NCI-H510A (cell line): ENCODE measurements at regions not wholly inside any gene's neighbourhood (a gene's known extent, or its start where the extent isn't known, plus 50 kb on each side); places are given as distances from the start of the nearest gene placed in this dataset.

ENCODE experiments used
- DNase-seq: peaks from one replicate; lab custom pipeline; 2025; lab: John Stamatoyannopoulos, UW

- peak; percentile 70 for DNase-seq
These were observed 136.5 kb upstream of the ABCA1 start for GRCh38 chr9:105064248-105065097.

GRCh38 chr9:105065098-105066088, 137.4 kb upstream of the ABCA1 start:
- DNase-seq = no peak

DNA sequence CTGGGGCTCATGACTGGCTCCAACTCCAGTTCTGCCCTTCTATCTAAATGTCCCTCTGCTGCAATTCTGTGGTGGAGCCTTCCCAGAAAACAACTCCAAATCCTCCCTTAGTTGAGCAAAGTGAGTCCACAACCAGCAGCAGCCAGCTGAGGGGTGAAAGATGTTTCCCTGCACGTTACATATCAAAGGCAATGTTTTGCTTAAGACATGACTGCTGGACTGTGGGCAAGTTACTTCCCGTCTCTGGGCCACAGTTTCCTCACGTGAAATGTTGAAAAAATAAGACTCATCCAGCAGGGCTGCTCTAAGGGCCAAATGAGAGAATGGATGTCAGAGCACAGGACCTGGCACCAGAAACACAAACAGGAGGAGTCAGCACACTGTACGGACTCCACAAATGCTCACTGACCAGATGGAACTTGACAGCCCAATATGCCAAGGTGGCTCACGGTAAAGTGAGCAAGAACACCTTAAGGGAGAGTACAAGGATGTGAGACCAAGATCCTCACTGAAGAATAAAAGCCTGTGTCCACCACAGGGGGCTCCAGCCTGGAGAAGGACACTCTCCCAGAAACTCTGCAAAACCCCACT, 138.4 kb upstream of the ABCA1 start:
- DNase-seq = no peak

DNA sequence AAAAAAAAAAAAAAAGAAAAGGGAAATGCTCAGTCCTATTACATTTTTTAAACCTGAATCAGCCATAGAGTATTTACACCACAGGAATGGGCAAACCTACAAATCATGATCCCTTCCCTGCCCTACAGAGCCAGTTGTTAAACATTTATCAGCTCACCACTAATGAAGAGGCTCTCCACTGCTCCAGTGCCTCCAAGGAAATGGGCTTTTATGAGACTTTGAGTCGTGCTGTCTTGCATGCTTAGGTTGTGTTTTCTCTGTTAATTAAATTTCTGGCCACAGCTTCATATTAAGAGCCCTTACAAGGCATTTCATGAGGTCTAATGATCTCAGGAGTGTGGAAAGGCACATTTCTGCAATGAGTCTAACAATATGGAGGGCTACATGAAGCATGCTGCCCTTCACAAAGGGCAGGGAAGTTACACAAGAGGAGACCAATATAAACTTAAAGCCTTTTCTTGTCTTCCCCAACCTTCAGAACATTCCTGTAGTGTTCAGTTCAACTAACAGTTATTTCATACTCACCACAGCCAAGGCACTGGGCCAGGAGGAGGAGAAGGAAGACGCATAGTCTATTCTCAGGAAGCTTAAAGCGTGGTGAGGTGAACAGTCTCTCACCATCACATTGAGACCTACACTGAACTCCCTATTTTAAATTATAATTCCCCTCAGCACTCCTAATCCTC, 140.1 kb upstream of the ABCA1 start:
- no peak for DNase-seq

GRCh38 chr9:105069285-105069684, 141.3 kb upstream of the ABCA1 start:
- no peak for DNase-seq

DNA sequence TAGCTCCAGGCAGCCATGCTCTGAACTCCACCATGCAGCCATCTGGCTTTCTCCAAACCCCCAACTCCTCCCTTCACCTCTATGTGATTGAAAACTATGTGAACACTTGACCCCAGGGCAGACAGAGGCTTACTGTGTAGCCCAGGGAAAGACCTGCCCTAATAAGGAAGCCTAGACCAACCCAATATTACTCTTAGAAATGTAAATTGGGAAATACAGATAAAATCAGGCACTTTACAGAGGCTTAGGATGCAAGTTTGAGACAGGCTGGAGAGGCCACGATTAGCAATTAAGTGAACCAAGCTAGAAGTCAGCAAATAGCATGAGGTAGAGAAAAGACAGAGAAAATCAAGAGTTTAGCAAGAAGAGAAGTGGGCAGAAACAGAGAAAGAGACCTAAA, 141.7 kb upstream of the ABCA1 start:
- DNase-seq = no peak

DNA sequence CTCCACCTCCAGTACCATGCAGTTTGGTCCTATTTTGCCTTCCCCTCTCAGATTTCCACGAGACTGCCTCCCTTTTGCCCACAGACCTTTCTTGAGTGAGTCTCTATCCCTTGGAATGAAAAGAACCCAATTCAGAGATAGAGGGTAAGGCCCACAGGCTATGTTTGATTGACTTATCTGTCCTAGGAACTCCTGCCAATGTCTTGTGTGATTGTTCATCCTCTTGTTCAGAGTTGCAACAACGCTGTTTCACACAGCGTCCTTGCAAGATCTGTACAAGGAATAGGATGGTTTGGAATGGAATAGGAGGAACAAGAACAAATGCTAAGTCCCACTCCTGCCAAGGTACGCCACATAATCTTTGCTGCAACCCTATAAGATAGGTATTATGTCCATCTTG, 142.2 kb upstream of the ABCA1 start:
- DNase-seq = no peak

- no peak for DNase-seq
These were observed 144.5 kb upstream of the ABCA1 start for GRCh38 chr9:105072476-105072875.

- no peak for DNase-seq
These were observed 145.2 kb upstream of the ABCA1 start for GRCh38 chr9:105073147-105073546.

GRCh38 chr9:105074491-105074890, 146.5 kb upstream of the ABCA1 start:
- DNase-seq = no peak

DNA sequence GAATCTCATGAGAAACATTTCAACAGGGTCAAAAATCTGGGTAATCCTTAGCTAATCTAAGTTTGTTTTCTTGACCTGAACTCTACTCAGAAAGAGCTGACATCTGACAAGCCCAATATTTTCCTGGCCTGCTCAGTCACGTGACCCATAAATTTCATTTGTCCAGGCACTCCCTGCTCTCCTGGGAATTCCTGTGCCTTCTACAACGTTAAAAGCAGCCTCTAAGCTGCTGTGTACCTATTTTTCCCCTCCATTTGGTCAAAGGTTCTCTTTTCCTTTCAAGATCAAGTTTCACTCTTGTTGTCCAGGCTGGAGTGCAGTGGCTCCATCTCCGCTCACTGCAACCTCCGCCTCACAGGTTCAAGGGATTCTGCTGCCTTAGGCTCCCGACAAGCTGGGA, 148.8 kb upstream of the ABCA1 start:
- no peak for DNase-seq

DNA sequence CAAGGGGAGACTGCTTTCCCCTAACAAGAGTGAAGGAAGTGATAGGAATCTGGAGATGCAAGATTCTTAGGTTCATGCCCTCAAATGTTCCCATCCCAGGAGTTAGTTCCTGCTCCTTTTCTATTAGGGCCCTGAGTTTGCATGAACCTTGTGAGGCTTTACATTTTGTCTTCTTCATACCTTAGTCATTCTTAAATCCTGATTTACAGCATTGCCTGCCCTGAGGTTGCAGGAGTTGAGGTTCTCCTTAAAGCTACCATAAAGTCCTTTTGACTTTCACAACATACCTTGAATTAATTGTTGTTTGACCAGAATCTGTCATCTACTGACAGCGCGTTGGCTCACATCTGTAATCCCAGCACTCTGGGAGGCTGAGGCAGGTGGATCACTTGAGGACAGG, 151.5 kb upstream of the ABCA1 start:
- no peak for DNase-seq

DNA sequence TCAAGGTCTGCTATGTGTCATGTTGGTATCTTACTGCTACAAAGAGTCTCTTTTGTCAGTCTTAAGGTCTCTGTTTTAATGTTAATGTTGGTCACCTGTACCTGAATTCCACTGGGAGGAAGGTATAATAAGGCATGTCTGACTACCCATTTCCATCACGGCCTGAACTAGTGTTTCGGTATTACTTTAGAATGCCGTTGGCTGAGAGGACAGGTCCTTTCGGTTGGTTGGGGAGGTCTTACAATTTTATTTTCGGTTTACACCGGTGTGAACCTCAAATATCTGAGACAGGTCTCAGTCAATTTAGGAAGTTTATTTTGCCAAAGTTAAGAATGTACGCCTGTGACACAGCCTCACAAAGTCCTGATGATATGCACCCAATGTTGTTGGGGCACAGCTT, 154.9 kb upstream of the ABCA1 start:
- no peak for DNase-seq

- DNase-seq = no peak
These were observed 155.3 kb upstream of the ABCA1 start for GRCh38 chr9:105083256-105083655.

DNA sequence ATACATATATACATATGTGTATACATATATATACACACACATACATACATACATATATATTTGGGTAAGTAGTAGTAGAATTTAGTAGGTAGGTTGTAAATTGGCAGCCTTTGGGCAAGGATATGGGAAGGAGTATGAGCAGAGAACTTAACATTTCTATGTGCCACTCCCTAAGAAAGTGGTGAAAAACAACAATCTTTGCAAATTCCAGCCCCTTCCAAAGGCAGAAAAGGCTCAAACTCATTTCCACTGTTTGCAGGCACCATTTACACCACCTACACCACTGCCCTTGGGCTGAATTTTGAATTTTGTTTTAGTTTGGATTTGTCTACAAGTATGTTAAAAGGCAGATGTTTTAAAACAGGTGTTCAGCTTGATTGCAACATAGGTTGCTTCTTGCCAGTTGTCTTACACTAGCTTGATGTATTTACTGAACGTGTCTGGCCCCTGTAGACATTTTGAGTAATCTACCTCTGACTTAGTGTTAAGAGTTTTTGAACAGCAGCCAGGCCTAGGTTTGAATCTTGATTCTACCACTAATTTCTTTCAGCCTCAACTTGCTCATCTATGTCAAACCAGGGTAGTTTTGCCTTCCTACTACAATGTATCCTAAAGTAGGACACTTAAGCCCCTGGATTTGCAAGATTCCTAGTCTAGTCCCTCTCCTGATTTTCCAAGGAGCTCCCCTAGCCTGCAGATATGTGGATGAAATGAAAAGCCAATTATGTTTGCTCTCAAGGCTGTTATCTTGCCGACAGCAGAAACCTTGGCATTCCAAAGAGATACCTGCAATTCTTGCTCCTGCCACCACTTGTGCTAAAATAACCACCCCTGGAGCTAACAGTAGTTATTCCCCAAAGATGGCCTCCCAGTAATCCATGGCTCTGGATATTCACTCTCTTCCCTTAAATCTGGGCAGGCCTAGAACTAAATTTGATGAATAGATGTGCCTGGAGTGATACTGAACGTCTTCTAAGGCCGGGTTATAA, 156.2 kb upstream of the SLC44A1 start:
- no peak for DNase-seq

DNA sequence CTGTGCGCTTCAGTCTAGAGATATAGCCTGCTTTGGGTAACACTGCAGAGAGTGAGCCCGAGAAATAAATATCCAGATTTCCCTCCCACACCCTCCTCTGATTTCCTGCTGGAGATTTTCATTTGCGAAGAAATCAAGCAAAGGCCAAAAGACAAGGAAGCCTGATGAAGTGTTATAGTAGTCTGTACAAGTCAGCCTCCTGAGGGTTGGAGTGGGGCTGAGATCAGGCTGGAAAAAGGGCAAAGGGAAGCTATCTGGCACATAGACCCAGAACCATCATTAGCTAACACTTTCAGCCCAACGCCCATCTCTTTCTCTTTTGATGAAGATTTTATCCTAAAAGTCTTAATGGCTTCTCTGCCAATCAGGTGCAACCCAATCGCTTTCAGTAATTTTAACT, 154.6 kb upstream of the SLC44A1 start:
- no peak for DNase-seq

DNA sequence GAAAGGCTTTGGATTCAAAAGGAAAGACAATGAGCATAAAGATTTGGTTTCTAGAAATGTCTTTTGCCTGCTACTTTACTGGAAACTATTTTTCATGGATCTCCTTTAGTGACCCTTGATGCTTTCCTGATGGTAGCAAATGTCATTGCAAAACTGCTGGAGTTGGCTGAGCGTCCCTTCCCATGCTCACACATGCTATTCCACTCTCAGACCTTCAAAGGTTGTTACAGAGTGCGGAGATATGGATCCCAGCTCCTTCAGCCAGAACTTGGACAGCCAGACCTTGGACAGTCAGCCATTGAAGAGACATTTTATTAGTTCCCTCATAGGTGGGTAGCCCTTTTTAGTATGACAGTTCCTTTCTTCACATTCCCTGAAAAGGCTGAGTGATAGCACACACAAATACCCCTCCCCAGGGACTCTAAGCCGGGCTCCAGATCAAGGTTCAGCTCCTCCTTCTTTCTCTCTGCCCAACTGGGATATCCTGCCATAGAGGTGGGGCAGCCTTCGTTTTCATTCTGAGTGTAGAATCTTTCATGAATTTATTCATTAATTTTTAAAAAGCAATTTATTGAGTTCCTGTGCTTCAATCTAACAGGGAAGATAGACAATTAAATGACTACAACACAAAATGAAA, 153.3 kb upstream of the SLC44A1 start:
- DNase-seq = no peak

GRCh38 chr9:105093685-105094084, 150.8 kb upstream of the SLC44A1 start:
- no peak for DNase-seq

- DNase-seq = no peak
These were observed 146.1 kb upstream of the SLC44A1 start for GRCh38 chr9:105098370-105098769.

GRCh38 chr9:105103776-105104175, 140.7 kb upstream of the SLC44A1 start:
- DNase-seq = no peak
